Spinal cord (tissue), 9 donors: ENCODE measurements at regions not wholly inside any gene's neighbourhood (a gene's known extent, or its start where the extent isn't known, plus 50 kb on each side); places are given as distances from the start of the nearest gene placed in this dataset.

Experiments
- DNase-seq, 6 donors: peaks; one replicate each; pipeline versions ENCODE4 v3.0.0 to v3.0.0-alpha.2; 2013 to 2015; ENCODE audit warnings: low spot score in 6 of 6, low read depth in 4 of 6
- H3K27ac ChIP-seq: one replicate; pipeline ENCODE4 v1.5.1; 2013; ENCODE audit warnings: low read depth, low read length, control low read depth
- H3K27me3 ChIP-seq: one replicate; pipeline ENCODE4 v1.6.1; 2013; ENCODE audit warnings: low read length; ENCODE audit not compliant: control insufficient read depth, insufficient read depth
- H3K36me3 ChIP-seq: one replicate; pipeline ENCODE4 v1.6.1; 2013; ENCODE audit warnings: low read length; ENCODE audit not compliant: control insufficient read depth, insufficient read depth
- H3K4me1 ChIP-seq: one replicate; pipeline ENCODE4 v1.6.1; 2013; ENCODE audit warnings: low read length; ENCODE audit not compliant: control insufficient read depth, insufficient read depth
- H3K4me3 ChIP-seq: one replicate; pipeline ENCODE4 v1.5.1; 2013; ENCODE audit warnings: low read depth, low read length, control low read depth
- H3K9me3 ChIP-seq: one replicate; pipeline ENCODE4 v1.6.1; 2013; ENCODE audit warnings: low read length; ENCODE audit not compliant: control insufficient read depth, insufficient read depth
- WGBS: methylation state at CpG from one replicate; pipeline ENCODE4 v1.1.5; 2013; ENCODE audit warnings: missing lambda C conversion rate; ENCODE audit not compliant: insufficient coverage; 5-methylcytosine and 5-hydroxymethylcytosine counted together
- donor health status: healthy.

GRCh38 chr11:104668797-104669463 is 229.3 kb downstream of the CASP12 start:
- H3K36me3 ChIP-seq, result no peaks in the 10 kb centered on the region
- DNase-seq, result no peak
- H3K27ac ChIP-seq, result no peak overlapping the region
- no peaks in the 10 kb centered on the region for H3K9me3 ChIP-seq
- WGBS, result 91% methylated on average over 4 of the region's 5 CpGs
- H3K4me1 ChIP-seq, result no peaks in the 10 kb centered on the region
- no peak overlapping the region for H3K4me3 ChIP-seq
- H3K27me3 ChIP-seq, result no peaks in the 10 kb centered on the region

DNA sequence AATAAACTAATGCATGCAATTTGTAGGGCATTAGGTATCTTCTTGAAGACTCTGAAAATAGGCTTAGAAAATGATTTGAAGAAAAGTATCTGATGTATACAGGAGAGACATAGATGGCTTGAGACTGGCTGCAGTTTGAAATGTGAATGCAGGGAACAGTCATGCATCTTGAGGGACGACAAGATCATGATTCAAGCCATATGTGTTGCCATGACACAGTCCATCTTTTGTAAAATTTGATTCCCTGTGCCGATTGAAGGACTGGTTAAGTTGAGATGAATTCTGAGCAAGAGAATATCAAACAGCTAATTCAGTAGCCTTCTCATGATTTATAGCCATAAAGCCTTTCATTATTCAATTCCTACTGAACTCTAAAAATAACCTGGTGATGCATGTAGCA is 231.6 kb downstream of the CASP12 start:
- no peaks in the 10 kb centered on the region for H3K4me1 ChIP-seq
- H3K27me3 ChIP-seq, result no peaks in the 10 kb centered on the region
- H3K4me3 ChIP-seq, result no peak overlapping the region
- H3K27ac ChIP-seq, result no peak overlapping the region
- H3K36me3 ChIP-seq, result no peaks in the 10 kb centered on the region
- no peak for DNase-seq
- WGBS, result 80% methylated on average over 1 of the region's 2 CpGs
- no peaks in the 10 kb centered on the region for H3K9me3 ChIP-seq

DNA sequence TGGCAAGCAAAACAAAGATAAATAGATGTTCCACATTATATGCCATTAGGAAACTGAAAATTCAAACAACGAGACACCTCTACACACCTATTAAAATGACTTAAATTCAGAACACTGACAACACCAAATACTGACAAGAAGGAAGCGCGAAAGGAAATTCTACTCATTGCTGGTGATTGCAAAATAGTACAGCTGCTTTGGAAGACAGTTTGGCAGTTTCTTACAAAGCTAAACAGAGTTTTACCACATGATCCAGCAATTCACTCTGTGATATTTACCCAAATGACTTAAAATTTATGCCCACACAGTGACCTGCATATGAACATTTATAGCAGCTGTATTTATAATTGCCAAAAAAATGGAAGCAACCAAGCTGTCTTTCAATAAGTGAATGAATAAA is 232.6 kb downstream of the CASP12 start:
- no peak for DNase-seq
- no peak overlapping the region for H3K27ac ChIP-seq
- no peaks in the 10 kb centered on the region for H3K9me3 ChIP-seq
- WGBS, result no CpG with 5 or more reads among the region's 3 CpGs
- H3K36me3 ChIP-seq, result no peaks in the 10 kb centered on the region
- no peaks in the 10 kb centered on the region for H3K27me3 ChIP-seq
- no peaks in the 10 kb centered on the region for H3K4me1 ChIP-seq
- H3K4me3 ChIP-seq, result no peak overlapping the region

GRCh38 chr11:104663190-104664140 is 234.8 kb downstream of the CASP12 start:
- Histone ChIP-seq H3K27me3 (no peaks in the 10 kb centered on the region), H3K27ac (no peak overlapping the region), H3K4me3 (no peak overlapping the region), H3K36me3 (no peaks in the 10 kb centered on the region), H3K4me1 (no peaks in the 10 kb centered on the region), H3K9me3 (no peaks in the 10 kb centered on the region)
- no peak for DNase-seq
- WGBS, result 95% methylated on average over 2 of the region's 4 CpGs

- DNase-seq, result no peak
- H3K4me1 ChIP-seq, result no peaks in the 10 kb centered on the region
- WGBS, result 80% methylated on average over 1 of the region's 1 CpG
Measured at GRCh38 chr11:104661901-104662300, 236.4 kb downstream of the CASP12 start.

DNA sequence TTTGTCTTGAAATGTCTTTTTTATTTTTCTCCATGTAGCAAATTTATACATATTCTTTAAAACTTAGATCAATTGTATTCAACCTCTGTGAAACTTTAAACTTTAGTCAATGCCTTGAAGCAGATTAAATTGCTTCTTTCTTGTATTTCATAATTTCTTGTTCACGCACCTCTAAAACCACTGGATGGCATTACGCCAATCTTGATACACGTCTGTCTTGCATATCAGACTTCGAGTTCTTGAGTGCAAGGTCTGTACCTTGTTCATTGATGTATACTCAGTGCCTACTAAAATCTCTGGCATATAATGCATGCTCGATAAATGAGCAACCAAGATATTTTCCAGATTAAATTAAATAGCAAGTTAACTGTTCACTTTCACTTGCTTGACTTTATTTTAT is 236.8 kb downstream of the CASP12 start:
- Histone ChIP-seq H3K27ac (no peak overlapping the region), H3K9me3 (no peaks in the 10 kb centered on the region), H3K4me1 (no peaks in the 10 kb centered on the region), H3K4me3 (no peak overlapping the region), H3K36me3 (no peaks in the 10 kb centered on the region), H3K27me3 (no peaks in the 10 kb centered on the region)
- 100% methylated on average over 2 of the region's 5 CpGs for WGBS
- no peak for DNase-seq

More at GRCh38 chr11:104661901-104662300, 236.4 kb downstream of the CASP12 start:
- Histone ChIP-seq H3K9me3 (no peaks in the 10 kb centered on the region), H3K27ac (no peak overlapping the region), H3K36me3 (no peaks in the 10 kb centered on the region), H3K4me3 (no peak overlapping the region), H3K27me3 (no peaks in the 10 kb centered on the region)

GRCh38 chr11:104658177-104658576 is 240.1 kb downstream of the CASP12 start:
- Histone ChIP-seq H3K27me3 (no peaks in the 10 kb centered on the region), H3K4me1 (no peaks in the 10 kb centered on the region), H3K4me3 (no peak overlapping the region), H3K9me3 (no peaks in the 10 kb centered on the region), H3K36me3 (no peaks in the 10 kb centered on the region), H3K27ac (no peak overlapping the region)
- DNase-seq, result no peak
- WGBS, result 100% methylated on average over 1 of the region's 3 CpGs

- H3K27me3 ChIP-seq, result no peaks in the 10 kb centered on the region
- no peak for DNase-seq
- H3K4me1 ChIP-seq, result no peaks in the 10 kb centered on the region
- no peaks in the 10 kb centered on the region for H3K9me3 ChIP-seq
- H3K27ac ChIP-seq, result no peak overlapping the region
- H3K4me3 ChIP-seq, result no peak overlapping the region
- no peaks in the 10 kb centered on the region for H3K36me3 ChIP-seq
- WGBS, result no CpG with 5 or more reads among the region's 2 CpGs
Measured at GRCh38 chr11:104657083-104657482, 241.2 kb downstream of the CASP12 start.

DNA sequence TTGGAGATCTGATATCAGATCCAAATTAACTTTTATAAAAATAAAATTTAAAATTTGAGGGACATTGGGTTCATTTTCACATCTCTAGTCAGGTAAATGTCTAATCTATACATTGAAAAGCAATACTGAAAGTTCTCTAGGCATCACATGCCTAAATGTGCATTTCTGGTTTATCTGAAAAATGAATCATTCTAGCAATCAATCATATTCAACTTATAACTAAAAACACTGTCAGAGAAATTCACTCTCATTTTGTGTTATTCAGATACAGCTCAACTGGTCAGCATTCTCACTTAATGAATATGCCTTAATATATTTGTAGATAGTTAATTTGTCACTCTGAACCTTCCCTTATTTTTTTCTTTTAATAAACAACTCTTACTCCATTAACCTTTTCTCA is 243.2 kb downstream of the CASP12 start:
- no peak for DNase-seq
- no peaks in the 10 kb centered on the region for H3K27me3 ChIP-seq
- no peaks in the 10 kb centered on the region for H3K4me1 ChIP-seq
- no peaks in the 10 kb centered on the region for H3K9me3 ChIP-seq
- no peak overlapping the region for H3K27ac ChIP-seq
- H3K4me3 ChIP-seq, result no peak overlapping the region
- H3K36me3 ChIP-seq, result no peaks in the 10 kb centered on the region
